GM18867 (cell line): ENCODE measurements at regions not wholly inside any gene's neighbourhood (a gene's known extent, or its start where the extent isn't known, plus 50 kb on each side); places are given as distances from the start of the nearest gene placed in this dataset.
"Not testable (repeated sequence)": the region's sequence is repeated elsewhere in the genome, so short reads cannot be mapped to it uniquely, and the experiment has no call there.

Experiments
- ATAC-seq: cut with Tn5 transposase; IDR thresholded peaks from one replicate; pipeline ENCODE4 v1.9.1; 2021; ENCODE audit warnings: mild to moderate bottlenecking, moderate library complexity; ENCODE audit not compliant: unreplicated experiment

GRCh38 chr5:51559339-51559738, 176.1 kb downstream of the ISL1 start:
- ATAC-seq, result no peak

- ATAC-seq, result no peak
Measured at GRCh38 chr5:51559921-51560658, 176.8 kb downstream of the ISL1 start.

- no peak for ATAC-seq
Measured at GRCh38 chr5:51566953-51567352, 183.7 kb downstream of the ISL1 start.

- ATAC-seq, result no peak
Measured at GRCh38 chr5:51567636-51568035, 184.4 kb downstream of the ISL1 start.

GRCh38 chr5:51573835-51574234, 190.6 kb downstream of the ISL1 start:
- no peak for ATAC-seq

- no peak for ATAC-seq
Measured at GRCh38 chr5:51582871-51583394, 199.7 kb downstream of the ISL1 start.

GRCh38 chr5:51598026-51598425, 214.8 kb downstream of the ISL1 start:
- no peak for ATAC-seq

- ATAC-seq, result no peak
Measured at GRCh38 chr5:51599587-51599986, 216.3 kb downstream of the ISL1 start.

- ATAC-seq, result no peak
Measured at GRCh38 chr5:51604324-51604723, 221.1 kb downstream of the ISL1 start.

GRCh38 chr5:51606921-51607320, 223.7 kb downstream of the ISL1 start:
- ATAC-seq, result no peak

GRCh38 chr5:51618234-51618633, 235.0 kb downstream of the ISL1 start:
- ATAC-seq, result no peak

GRCh38 chr5:51621156-51621555, 237.9 kb downstream of the ISL1 start:
- no peak for ATAC-seq

GRCh38 chr5:51622161-51622790, 239.0 kb downstream of the ISL1 start:
- ATAC-seq, result no peak

- ATAC-seq, result no peak
Measured at GRCh38 chr5:51625224-51625968, 242.1 kb downstream of the ISL1 start.

GRCh38 chr5:51632027-51632426, 248.8 kb downstream of the ISL1 start:
- ATAC-seq, result no peak

- no peak for ATAC-seq
Measured at GRCh38 chr5:51632793-51633192, 249.5 kb downstream of the ISL1 start.

GRCh38 chr5:51636973-51637372, 253.7 kb downstream of the ISL1 start:
- ATAC-seq, result not testable (repeated sequence)

- ATAC-seq, result no peak
Measured at GRCh38 chr5:51644976-51645375, 261.7 kb downstream of the ISL1 start.

- ATAC-seq, result no peak
Measured at GRCh38 chr5:51646482-51646881, 263.2 kb downstream of the ISL1 start.

- no peak for ATAC-seq
Measured at GRCh38 chr5:51650824-51651223, 267.6 kb downstream of the ISL1 start.

- no peak for ATAC-seq
Measured at GRCh38 chr5:51651476-51651875, 268.2 kb downstream of the ISL1 start.

GRCh38 chr5:51651889-51652288, 268.6 kb downstream of the ISL1 start:
- no peak for ATAC-seq
